HG02885 (cell line): ENCODE measurements at regions not wholly inside any gene's neighbourhood (a gene's known extent, or its start where the extent isn't known, plus 50 kb on each side); places are given as distances from the start of the nearest gene placed in this dataset.

ENCODE experiments used
- ATAC-seq: cut with Tn5 transposase; IDR thresholded peaks from one replicate; pipeline ENCODE4 v1.9.1; 2021; ENCODE audit warnings: mild to moderate bottlenecking; ENCODE audit not compliant: unreplicated experiment, poor library complexity

DNA sequence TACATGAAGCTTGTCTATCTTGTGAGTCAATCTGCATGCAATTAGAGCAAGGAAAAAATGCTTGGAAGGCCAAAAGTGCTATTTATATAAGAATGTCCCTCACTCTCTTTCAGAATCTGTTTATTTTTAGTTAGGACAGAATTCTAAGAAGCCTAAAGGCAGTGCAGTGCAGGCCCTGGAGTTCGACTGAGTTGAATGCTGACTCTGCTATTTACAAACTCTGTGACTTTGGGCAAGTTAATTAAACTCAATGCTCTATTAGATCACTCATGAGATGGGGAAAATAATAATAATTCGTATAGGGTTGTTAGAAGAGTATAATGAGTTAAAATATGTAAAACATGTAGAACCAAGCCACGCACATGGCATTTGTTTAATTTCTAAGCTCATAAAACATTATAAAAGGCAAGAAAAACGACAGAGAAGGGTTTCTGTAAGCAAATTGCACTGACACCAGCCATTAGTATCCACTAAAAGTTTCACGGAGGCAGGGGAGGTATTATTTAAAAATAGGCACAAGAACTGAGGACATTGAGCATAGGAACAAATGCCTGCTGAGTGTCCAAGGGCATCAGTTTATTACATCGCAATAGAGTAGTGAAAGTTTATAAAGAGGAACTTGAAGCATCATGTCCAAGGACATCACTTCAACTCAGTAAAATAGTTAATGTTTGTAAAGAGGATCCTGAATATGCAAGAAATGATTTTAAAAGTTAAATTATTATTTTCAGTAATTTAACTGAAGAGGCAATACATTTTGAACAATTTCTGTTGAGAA, 115.0 kb upstream of the INPP4B start:
- ATAC-seq: no peak

DNA sequence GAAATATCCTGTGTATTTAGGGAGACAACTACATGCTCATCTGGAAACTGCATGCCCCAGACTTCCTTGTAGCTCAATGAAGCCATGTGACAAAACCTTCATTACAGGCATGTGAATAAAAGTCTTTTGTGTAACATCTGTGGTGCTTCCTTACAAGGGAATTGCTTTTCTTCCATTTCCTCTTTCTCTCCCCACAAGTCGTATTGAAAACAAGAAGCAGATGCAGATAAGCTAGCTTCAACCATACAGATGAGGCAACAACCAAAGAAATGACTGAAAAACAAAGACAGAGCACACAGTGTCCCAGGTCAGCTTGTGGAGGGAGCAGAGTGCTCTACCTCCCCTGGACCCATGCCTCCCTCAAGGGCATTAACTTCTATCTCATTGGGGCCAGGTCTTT, 115.8 kb upstream of the INPP4B start:
- ATAC-seq: peak; percentile 69

DNA sequence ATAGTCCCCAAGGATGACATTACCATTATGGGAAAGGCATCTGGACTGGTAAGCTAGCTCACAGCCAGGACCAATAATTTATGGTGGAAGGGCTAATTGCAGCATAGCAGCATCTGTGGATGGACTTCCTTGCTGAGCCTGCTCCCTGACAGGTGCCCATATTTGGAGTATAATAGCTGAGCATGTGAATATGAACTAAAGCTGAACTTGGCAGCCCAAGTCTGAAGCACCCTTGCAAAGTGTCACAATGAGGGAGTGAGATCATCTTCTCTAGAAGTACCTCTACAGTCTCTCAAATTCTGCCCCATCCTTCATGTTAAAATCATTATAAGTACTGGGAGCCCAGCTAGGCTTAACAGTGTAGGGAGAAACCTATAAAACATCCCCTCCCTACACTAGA, 128.2 kb upstream of the INPP4B start:
- ATAC-seq: no peak

DNA sequence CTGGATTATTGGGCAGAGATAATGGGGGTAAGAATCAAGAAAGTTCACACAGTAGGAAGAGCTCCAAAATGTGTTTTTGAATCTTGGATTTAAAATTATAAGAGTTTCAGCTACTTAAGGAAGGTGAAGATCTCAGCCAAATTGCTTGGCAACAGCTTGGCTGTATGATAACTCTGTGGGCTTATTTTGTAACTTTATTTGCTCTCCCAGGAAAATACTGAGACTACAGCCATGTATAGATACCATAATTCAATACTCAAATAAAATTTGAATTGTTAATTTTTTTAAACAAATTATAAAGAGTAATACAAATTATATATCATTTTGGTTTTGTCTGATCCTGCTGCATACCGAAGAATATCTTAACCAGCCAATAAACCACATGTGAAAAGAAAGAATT, 129.5 kb upstream of the INPP4B start:
- no peak for ATAC-seq

DNA sequence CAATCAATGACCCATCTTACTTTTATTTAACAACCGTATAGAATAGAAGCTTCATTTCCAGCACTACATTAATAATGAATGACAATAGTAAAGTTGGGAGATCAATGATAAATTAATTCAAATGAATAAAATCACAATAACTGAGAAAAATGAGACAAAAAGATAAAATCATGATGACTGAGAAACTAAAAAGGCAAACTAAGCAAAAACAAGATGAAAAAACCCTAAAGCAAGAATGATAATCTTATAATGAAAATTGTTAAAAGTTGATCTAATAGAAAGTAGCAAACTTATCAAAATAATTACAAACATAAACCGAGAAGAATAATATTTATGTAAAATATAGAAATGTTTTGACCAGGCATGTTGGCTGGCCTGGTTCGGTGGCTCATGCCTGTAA, 130.4 kb upstream of the INPP4B start:
- no peak for ATAC-seq

DNA sequence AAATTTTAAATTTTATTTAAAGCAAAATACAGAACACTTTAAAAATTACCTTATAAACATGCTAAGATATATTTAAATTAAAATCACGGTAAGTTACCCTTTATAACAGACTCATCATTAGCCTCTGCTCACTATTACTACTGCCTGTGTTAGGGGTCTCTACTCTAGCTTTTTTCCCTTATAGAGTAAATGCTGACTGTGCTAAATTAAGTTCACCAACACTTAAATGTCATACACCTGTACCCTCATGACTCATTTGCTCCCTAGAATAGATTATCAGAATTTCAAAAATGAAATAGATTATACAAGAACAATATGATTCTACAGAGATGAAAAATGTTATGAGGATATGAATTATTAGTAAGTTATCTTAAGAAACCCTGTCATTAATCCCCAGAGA, 131.1 kb upstream of the INPP4B start:
- no peak for ATAC-seq

DNA sequence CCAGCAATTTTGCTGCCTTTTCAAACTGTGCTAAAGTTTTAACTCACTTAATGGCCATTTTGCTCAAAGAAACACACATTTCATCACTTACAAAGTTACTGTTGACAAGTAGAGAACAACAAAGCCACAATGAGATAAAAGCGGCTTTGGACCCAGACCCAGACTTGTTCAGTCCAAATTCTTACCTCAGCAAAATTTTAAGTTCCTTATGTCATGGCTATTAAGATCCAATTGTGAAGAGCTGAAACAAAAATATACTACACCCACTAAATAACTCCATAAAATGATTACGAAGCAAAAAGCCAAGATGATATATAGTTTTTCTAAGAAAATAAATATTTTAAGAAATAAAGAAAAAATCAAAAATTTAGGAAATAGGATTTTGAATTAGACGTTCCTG, 137.0 kb upstream of the INPP4B start:
- no peak for ATAC-seq

DNA sequence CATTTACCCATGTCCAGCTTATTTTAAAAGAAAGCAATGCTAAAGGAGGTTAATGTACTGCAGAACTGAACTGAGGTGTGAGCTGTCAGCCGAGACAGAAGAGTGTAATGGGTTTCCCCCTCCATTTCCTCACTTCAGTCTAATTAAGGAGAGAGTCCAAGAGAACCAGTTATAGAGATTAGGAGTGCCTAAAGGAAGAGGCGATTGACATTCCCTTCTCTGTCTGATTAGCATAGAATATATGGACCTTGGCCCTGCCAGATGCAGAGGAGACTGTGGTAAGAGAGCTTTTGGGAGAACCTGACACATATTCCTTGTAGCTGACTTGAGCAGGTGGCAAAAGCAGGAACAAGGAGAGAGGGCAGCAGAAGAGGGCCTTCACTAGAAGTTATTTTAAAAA, 137.5 kb upstream of the INPP4B start:
- ATAC-seq: no peak

DNA sequence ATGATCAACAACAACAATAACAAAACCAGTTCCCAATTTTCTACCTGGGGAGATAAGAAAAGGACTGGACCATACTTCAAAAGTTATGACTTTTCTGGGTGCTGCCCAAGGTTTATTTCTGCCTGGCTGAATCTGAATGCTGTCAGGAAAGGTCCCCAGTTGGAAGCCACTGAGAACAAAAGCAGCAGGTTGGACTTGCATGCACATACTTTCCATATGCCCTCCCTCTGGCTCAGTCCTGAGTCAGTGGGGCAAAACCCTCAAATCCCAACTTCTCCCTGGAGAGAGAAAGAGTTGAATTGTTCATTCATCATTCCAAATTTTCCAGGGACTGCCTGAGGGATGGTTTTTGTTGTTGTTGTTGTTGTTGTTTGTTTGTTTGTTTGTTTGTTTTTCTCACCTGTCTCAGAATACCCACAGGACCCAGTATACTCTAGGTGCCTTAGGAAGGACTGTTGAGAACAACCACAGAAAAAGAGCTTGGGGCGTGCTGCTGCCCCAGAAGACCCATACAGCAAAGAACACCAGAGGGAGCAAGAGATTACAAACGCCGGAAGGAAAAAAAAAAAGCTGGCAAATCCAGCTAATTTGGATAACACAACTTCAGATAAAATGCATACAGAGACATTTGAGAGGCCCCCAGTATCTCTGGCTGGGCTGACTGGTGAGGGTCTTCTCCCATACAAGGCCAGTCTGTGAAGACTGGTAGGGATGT, 138.9 kb upstream of the INPP4B start:
- no peak for ATAC-seq

DNA sequence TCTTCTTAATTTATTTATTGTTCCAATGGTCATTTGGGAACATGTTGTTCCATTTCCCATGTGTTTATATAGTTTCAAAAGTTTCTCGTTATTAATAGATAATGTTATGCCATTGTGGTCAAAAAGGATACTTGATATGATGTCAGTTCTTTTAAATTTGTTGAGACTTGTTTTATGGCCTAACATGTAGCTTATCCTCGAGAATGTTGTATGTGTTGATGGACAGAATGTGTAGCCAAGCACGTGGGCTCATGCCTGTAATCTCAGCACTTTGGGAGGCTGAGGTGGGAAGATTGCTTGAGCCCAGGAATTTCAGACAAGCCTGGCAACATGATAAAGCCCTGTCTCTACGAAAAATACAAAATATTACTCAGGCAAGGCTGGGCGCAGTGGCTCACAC, 168.5 kb upstream of the USP38 start:
- no peak for ATAC-seq

DNA sequence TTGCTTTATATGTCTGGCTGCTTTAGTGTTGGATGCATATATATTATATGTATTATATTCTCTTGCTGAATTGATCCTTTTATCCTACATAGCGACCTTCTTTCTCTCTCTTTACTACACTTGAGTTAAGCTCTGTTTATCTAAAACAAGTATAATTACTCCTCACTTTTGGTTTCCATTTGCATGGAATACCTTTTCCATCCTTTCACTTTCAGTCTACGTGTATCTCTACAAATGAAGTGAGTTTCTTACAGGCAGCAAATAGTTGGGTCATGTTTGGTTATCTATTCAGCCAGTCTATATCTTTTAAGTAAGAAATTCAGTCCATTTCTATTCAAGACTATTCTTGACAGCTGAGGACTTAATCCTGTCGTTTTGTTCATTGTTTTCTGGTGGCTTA, 167.5 kb upstream of the USP38 start:
- no peak for ATAC-seq

DNA sequence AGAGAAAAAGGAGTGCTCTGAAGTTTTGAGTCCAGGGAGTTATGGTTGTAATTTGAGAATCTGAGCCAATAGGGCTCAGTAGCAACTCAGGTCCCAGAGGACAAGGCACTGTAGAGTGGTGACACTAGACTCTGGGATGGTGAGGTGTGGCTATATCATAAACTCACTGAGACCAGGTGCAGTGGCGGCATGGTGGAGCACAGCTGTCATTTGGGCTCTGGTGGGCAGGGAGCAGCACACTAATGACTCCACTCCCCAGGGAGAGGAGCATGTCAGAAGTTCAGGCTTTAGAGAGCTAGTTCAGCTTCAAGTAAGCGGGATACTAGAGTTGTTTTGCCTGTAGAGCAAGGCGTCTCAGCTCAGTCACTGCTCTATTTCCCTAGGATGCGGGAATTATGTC, 165.4 kb upstream of the USP38 start:
- ATAC-seq: no peak

DNA sequence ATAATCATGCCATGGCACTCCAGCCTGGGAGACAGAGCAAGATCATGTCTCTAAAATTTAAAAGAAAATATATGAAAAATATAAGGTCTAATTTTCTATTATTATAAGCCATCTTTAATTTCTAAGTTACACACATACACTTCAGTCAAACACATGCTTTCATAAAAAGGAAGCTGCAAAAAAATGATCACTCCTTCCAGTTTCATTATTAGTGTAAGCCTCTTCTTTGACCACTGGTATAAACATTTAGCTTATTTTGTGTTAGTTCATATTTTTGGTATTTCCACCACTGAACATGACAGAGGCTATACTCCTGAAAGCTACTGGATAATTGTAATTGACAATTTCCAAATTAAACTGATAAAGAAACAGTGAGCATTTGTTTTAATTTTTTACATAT, 163.3 kb upstream of the USP38 start:
- ATAC-seq: peak; percentile 87

DNA sequence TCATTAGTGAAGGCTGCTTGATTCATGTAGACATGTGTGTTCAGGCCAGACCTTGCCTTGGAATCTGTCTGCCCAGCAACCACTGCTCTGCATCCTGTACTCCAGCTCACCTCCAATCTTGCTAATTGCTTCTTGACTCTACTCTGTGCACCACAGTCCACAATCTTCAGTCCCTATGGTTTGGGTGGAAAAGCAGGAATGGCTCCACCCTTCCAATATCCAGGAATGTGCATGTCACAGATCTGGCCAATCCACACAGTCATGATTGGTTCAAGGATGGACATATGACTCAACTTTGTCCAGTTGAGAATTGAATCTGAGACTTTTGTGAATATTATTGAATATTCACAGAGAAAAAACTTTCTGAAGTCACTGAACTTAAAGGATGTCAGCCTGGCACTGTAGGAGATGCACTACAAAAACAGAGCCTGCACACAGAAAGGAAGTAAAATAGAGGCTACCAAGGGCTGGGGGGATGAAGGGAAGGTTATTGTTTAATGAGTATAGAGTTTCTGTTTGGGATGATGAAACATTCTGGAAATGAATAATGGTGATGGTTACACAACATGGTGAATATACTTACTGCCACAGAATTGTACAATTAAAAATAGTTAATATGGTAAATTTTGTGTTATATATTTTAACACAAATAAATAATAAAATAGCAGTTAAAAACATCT, 161.3 kb upstream of the USP38 start:
- no peak for ATAC-seq

DNA sequence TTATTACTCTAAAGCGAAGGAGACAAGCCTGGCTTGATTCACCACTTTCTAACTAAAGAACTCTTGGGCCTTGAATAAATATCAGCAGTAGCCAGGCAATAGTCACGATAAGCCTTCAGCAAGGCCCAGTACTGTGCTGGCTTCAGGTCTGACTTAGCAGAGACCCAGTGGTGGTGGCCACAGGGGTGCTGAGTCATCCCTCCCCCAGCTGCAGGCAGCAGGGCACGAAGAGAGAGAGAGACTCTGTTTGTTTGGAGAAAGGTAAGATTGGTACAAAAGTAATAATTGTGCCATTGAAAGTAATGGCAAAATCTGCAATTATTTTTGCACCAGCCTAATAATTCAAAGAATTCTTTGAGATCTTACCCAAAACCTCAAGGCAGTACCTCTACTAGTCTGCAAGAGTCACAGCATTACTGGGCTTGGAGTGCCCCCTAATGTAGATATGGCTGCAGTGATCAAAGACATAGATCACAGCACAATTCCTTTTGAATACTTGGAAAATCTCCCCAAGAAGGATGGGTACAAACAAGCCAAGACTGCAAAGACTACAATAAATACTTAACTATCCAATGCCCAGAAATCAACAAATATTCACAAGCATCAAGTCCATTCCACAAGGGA, 159.5 kb upstream of the USP38 start:
- ATAC-seq: peak; percentile 57

DNA sequence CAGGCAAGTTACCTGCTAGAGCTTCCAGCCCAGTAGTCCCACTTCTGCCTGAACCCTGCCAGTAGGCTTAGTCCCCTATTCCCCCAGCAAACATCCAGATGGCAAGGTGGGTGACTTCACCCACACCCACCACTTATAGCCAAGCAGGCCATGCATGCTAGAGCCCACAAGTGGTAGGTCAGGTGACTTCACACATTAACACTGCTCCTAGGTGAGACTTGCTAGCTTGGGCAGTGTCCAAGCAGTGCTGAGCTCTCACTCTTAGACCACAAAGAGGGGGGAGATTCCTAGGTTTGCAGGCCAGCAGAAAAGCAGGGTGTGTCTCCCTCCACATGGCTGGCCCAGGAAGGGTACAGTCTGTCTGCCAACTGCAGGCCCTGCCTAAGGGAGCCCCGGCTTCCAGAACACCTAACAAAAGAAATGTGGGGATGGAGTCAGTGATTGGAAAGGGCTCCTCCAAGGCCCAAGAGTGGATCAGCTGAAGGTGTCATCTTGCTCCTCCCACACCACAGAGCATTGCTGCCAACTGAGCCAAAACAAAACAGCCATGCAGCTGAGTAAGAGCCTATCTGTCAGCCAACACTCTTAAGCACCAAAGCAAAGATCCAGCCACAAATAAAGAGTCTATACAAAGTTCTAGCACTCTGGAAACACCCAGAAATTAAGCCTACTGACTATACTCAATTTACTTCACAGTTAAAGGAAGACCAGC, 158.1 kb upstream of the USP38 start:
- ATAC-seq: no peak

DNA sequence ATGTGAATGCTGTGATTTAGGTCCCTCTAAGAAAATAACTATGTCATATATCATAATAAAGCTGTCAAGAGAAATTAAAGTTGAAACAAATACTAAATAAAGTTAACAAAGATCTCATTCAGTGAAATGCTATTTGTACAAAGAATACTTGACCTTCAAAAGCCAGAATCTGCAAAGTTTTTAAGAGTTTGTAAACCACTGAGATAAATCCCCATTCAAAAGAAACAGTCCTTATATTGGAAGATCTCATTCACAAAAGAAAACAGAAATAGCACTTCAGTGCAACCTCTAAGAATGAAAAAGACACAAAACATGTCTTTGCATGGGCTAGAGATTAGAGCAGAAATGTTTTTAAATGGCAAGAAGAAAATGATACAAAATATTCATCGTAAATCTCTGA, 149.1 kb upstream of the USP38 start:
- ATAC-seq: no peak

DNA sequence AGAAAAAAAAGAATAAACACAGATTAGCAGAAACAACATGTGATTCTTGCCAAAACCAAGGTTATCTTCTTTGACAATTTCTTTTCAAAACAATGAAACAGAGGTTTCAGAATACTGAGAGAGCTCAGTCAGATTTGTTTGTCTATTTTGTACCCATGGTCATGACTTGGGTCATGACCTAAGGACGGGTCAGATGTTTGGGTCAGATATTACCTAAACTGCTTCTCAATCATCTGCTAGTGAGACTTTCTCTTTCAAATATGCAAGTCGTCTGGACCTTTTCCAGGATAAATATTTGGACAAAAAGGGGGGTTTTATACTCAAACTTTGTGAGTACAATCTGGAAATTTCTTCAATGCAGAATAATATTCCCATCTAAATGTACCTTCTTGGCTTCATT, 148.3 kb upstream of the USP38 start:
- ATAC-seq: no peak

DNA sequence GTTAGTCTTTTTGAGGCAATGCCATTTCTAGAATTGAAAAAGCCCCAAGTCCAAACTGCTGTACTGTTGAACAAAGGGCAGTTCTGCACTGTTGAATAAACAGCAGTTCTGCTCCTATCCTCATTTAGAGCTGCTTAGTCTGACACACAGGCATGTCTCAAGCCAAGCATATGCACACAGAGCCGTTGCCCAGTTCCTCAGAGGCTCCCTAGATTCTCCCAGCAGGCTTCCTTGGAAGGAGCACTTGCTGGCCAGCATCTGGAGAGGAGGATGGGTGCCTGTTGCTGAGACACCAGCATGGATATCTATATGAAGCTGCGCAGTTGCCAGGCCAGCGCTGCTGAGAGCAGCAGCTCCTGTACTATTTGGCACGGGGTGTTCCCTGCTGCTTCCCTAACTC, 138.3 kb upstream of the USP38 start:
- ATAC-seq: no peak

DNA sequence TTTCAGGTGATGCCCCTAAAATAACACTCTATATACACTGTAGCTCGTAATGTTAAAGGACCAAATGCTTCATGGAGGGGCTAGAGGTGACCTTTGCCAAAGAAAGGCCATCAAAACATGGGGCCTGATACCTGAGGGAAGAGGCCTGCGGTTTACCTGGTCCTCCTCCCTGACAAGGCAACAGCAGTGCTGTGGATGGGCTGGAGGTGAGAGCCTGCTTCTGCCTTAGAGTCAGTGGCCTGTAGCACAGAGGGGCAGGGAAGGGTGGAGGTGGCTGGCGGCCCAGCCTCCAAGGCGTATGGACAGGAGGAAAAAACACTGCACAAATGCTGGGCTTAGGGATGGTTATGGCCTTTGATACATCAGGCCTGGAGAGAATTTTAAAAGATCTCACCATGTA, 137.8 kb upstream of the USP38 start:
- ATAC-seq: no peak

DNA sequence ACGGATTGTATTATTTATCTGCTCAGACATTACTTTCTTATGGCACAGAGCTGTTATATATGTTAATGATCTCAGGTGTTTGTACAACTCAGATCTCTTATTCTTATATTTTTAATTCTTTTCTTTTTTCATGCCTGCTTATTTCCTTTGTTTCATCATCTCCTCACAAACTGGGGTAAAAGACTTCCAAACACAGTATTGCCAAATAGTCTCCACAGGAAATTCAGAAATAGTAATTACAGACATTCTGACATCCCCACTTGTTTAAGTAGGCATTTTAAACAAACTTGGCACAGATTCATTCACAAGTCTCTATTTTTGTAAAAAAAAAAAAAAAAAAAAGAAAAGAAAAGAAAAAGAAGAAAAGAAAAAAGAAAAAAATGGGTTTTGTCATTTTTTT, 129.7 kb upstream of the USP38 start:
- ATAC-seq: no peak
